HCT116 (cell line): ENCODE measurements at regions not wholly inside any gene's neighbourhood (a gene's known extent, or its start where the extent isn't known, plus 50 kb on each side); places are given as distances from the start of the nearest gene placed in this dataset.

Experiments
- EZH2phosphoT487 ChIP-seq: fragments of 200-600 bp; IDR thresholded peaks from 2 replicates; pipeline ENCODE4 v1.6.1; 2018; ENCODE audit warnings: antibody characterized with exemption, borderline replicate concordance
- POLR2AphosphoS5 ChIP-seq: IDR thresholded peaks from 2 replicates; pipeline ENCODE4 v1.6.1; 2011; ENCODE audit warnings: mild to moderate bottlenecking, low read depth, low read length, moderate library complexity
- TF ChIP-seq, protein P1 (sequence below): IDR thresholded peaks from 2 replicates; pipeline ENCODE4 v1.6.1; 2012

DNA sequence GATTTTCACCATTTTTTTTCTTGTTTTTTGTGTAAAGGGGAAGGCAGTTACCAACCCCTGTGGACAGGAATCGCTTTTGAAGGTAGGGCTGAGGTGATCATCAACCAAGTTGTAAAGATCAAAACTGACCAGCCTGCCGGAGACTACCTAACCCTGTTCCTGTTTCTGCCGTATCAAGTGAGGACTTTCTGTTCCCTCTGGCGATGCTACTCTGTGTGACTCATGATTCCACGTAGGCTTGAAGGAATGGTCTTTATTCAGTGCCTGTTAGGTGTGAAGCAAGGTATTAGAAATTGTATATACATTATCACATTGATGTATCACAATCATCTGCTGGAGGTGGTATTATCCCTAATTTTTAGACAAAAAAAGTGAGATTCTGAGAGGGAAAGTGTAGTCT is 161.3 kb downstream of the SOX4 start:
- TF ChIP-seq, protein P1, sequence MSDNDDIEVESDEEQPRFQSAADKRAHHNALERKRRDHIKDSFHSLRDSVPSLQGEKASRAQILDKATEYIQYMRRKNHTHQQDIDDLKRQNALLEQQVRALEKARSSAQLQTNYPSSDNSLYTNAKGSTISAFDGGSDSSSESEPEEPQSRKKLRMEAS = peak; percentile 88
- TF ChIP-seq POLR2AphosphoS5 (peak; percentile 43; the same call in 1 of the 2 replicates), EZH2phosphoT487 (no peak)
